ENCODE measurements at regions not wholly inside any gene's neighbourhood (a gene's known extent, or its start where the extent isn't known, plus 50 kb on each side); places are given as distances from the start of the nearest gene placed in this dataset.

DNA sequence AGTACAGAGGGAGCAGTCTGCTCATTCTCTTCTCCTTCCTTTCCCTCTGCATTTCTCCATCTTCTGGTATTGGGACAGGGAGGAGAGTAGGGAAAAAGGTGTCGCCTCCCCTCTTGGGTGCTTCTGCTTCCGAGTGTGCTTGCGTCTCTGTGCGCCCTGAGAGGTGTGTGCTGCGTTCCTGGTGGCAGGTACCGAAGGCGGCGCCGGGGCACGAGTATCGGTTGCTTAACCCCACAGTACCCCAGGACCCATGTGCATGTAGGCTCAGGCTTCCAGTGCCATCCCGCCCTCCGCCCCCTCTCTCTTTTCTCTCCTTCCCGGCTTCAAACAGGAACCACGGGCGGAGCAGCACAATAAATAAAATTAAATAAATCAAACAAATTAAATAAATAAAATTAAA lies 169.3 kb upstream of the GLI3 start:
- Histone ChIP-seq H3K4me3 (no peak overlapping the region), H3K27me3 (no peaks in the 10 kb centered on the region), H3K9ac (ENCODE audit: low read depth in 2 of 2, low read length in 2 of 2) (no peak overlapping the region), H3K36me3 (no peaks in the 10 kb centered on the region), H3K9me3 (no peaks in the 10 kb centered on the region), H3K4me1 (no peaks in the 10 kb centered on the region), H3K27ac (no peak overlapping the region)
- TF ChIP-seq, protein P1, sequence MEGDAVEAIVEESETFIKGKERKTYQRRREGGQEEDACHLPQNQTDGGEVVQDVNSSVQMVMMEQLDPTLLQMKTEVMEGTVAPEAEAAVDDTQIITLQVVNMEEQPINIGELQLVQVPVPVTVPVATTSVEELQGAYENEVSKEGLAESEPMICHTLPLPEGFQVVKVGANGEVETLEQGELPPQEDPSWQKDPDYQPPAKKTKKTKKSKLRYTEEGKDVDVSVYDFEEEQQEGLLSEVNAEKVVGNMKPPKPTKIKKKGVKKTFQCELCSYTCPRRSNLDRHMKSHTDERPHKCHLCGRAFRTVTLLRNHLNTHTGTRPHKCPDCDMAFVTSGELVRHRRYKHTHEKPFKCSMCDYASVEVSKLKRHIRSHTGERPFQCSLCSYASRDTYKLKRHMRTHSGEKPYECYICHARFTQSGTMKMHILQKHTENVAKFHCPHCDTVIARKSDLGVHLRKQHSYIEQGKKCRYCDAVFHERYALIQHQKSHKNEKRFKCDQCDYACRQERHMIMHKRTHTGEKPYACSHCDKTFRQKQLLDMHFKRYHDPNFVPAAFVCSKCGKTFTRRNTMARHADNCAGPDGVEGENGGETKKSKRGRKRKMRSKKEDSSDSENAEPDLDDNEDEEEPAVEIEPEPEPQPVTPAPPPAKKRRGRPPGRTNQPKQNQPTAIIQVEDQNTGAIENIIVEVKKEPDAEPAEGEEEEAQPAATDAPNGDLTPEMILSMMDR (IDR thresholded peaks at IDR 0.05): no peak
- intact Hi-C loops (cut with DNase I): no loop called here
- DNase-seq: no peak

DNA sequence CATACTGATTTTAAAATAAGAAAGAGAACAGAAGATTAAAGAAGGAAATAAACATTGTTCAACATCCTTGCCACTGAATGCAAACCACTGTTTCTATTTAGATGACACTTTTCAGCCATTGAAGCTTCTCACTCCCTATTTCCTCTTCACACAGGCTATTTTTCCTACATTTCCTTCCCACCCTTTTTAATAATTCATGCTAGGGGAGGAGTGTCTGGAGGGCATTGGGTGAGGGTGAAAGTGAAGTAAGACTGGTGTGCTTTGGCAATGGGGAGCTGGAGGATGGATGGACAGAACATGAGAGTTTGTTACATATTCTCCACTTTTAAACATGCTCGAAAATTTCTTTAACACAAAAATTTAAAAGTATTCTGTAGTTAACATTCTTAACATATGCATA lies 168.8 kb upstream of the GLI3 start:
- intact Hi-C loops (cut with DNase I): no loop called here
- Histone ChIP-seq H3K27me3 (no peaks in the 10 kb centered on the region), H3K36me3 (no peaks in the 10 kb centered on the region), H3K4me3 (no peak overlapping the region), H3K9me3 (no peaks in the 10 kb centered on the region), H3K9ac (ENCODE audit: low read depth in 2 of 2, low read length in 2 of 2) (no peak overlapping the region), H3K4me1 (no peaks in the 10 kb centered on the region), H3K27ac (no peak overlapping the region)
- no peak for DNase-seq
- TF ChIP-seq, protein P1 (IDR thresholded peaks at IDR 0.05): no peak

DNA sequence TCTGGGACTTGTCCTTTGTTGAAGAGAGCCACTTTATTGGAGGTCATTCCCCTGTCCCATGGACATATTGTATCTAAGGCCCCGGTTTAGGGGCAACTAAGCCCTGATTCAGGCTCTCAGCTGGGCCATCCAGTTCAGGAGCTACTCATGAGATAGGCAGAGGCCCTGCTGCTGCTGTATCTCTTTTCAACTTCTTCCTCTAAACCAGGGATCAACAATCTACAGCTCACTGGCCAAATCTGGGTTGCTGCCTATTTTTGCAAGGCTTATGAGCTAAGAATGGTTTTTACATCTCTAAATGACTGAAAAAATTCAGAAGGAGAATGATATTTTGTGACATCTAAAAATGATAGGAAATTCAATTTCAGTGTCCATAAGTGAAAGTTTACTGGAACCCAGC lies 166.8 kb upstream of the GLI3 start:
- Histone ChIP-seq H3K9me3 (no peaks in the 10 kb centered on the region), H3K4me3 (no peak overlapping the region), H3K9ac (ENCODE audit: low read depth in 2 of 2, low read length in 2 of 2) (no peak overlapping the region), H3K4me1 (no peaks in the 10 kb centered on the region), H3K36me3 (no peaks in the 10 kb centered on the region), H3K27ac (no peak overlapping the region), H3K27me3 (no peaks in the 10 kb centered on the region)
- intact Hi-C loops (cut with DNase I): no loop called here
- no peak for DNase-seq
- TF ChIP-seq, protein P1 (IDR thresholded peaks at IDR 0.05): no peak

DNA sequence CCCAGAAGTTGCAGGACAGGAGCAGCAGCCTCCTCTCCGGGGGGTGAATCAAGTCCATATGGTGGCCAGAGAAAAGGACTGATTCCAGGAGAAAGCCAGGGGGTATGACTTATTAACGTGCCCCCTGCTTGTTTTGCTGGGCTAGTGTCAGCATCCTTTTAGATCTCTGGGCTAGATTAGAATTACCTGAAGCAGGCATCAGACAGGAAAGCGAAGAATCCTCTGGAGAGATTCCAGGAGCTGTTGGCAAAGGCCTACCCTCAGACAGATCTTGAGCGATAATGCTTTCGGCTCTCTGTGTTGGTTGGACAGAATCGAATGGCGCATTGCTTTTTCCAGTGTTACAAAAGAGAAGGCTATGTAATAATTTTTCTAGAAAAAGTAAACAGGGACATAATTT lies 164.0 kb upstream of the GLI3 start:
- Histone ChIP-seq H3K4me1 (no peaks in the 10 kb centered on the region), H3K27ac (no peak overlapping the region), H3K9ac (ENCODE audit: low read depth in 2 of 2, low read length in 2 of 2) (no peak overlapping the region), H3K36me3 (no peaks in the 10 kb centered on the region), H3K9me3 (no peaks in the 10 kb centered on the region), H3K27me3 (no peaks in the 10 kb centered on the region), H3K4me3 (no peak overlapping the region)
- DNase-seq: no peak
- TF ChIP-seq, protein P1 (IDR thresholded peaks at IDR 0.05): no peak
- intact Hi-C loops (cut with DNase I): no loop called here

DNA sequence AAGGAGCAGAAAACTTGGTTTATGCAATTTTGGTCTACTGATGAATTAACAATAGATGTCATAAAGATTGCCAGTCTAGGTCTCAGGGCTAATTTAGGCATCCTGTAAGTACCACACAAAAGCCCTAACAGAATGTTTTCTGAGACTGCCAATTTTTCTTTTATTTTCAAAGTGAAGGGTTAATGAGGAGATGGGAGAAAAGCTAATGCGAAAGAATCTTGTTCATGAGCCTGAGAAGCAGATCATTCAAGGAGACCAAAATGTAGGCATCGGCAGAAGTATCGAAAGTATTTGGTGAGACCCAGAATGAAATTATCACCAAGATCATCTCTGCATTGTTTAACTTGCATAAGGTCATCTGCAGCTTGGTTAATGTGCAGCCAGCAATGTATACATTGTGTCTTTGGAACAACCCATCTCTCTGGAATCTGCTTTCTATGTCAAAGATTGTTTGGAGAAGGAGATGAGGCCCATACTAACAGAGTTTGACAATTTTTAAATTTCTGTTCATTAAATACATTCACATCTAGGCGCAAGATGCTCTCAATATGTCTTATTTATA lies 163.3 kb upstream of the GLI3 start:
- TF ChIP-seq, protein P1 (IDR thresholded peaks at IDR 0.05): no peak
- Histone ChIP-seq H3K4me1 (no peaks in the 10 kb centered on the region), H3K9ac (ENCODE audit: low read depth in 2 of 2, low read length in 2 of 2) (no peak overlapping the region), H3K4me3 (no peak overlapping the region), H3K9me3 (no peaks in the 10 kb centered on the region), H3K27ac (no peak overlapping the region), H3K36me3 (no peaks in the 10 kb centered on the region), H3K27me3 (no peaks in the 10 kb centered on the region)
- intact Hi-C loops (cut with DNase I): no loop called here
- DNase-seq: no peak

Measured in colonic mucosa (tissue), 4 donors.